Neuronal stem cell (in vitro differentiated cells): ENCODE measurements at regions not wholly inside any gene's neighbourhood (a gene's known extent, or its start where the extent isn't known, plus 50 kb on each side); places are given as distances from the start of the nearest gene placed in this dataset.

ENCODE experiments used
- DNase-seq: peaks from one replicate; pipeline ENCODE4 v3.0.0-alpha.2; 2013; ENCODE audit warnings: low spot score
- H2AFZ ChIP-seq: one replicate; pipeline ENCODE4 v1.6.1; 2013; ENCODE audit warnings: mild to moderate bottlenecking, low read length, inconsistent platforms
- H2AK5ac ChIP-seq: 2 replicates; pipeline ENCODE4 v1.6.1; 2013; ENCODE audit warnings: low read depth, mild to moderate bottlenecking, inconsistent platforms, low read length, moderate library complexity, mixed read lengths
- H2BK120ac ChIP-seq: 2 replicates; pipeline ENCODE4 v1.6.1; 2013; ENCODE audit warnings: low read depth, mild to moderate bottlenecking, inconsistent platforms, low read length, moderate library complexity, mixed read lengths
- H2BK12ac ChIP-seq: one replicate; pipeline ENCODE4 v1.6.1; 2013; ENCODE audit warnings: low read length, inconsistent platforms
- H2BK15ac ChIP-seq: 2 replicates; pipeline ENCODE4 v1.6.1; 2013; ENCODE audit warnings: mild to moderate bottlenecking, low read length, inconsistent platforms, mixed read lengths
- H2BK5ac ChIP-seq: one replicate; pipeline ENCODE4 v1.6.1; 2013; ENCODE audit warnings: inconsistent platforms, mild to moderate bottlenecking, low read length, moderate library complexity
- H3K14ac ChIP-seq: one replicate; pipeline ENCODE4 v1.6.1; 2013; ENCODE audit warnings: low read length, inconsistent platforms
- H3K18ac ChIP-seq: 2 replicates; pipeline ENCODE4 v1.6.1; 2013; ENCODE audit warnings: low read length, inconsistent platforms
- H3K23ac ChIP-seq: 2 replicates; pipeline ENCODE4 v1.6.1; 2013; ENCODE audit warnings: low read depth, mild to moderate bottlenecking, mixed read lengths, low read length, inconsistent platforms; ENCODE audit not compliant: poor library complexity
- H3K27ac ChIP-seq: replicated peaks from 3 replicates; pipeline ENCODE4 v1.5.1; 2013; ENCODE audit warnings: low read length, inconsistent platforms
- H3K27me3 ChIP-seq, 3 experiments: 2 replicates each; pipeline ENCODE4 v1.6.1; 2013; ENCODE audit warnings: low read length in 3 of 3, mild to moderate bottlenecking in 2 of 3, inconsistent platforms in 1 of 3, low read depth in 1 of 3, mixed read lengths in 1 of 3, moderate library complexity in 1 of 3; ENCODE audit not compliant: control insufficient read depth in 3 of 3, insufficient read depth in 3 of 3
- H3K36me3 ChIP-seq, 2 donors: replicated peaks in 1 of 2; 2 replicates each; pipeline ENCODE4 v1.6.1; 2013; ENCODE audit warnings: low read length in 2 of 2; ENCODE audit not compliant: control insufficient read depth in 2 of 2, insufficient read depth in 2 of 2
- H3K4ac ChIP-seq: 2 replicates; pipeline ENCODE4 v1.6.1; 2013; ENCODE audit warnings: inconsistent platforms, mild to moderate bottlenecking, low read length, moderate library complexity
- H3K4me1 ChIP-seq, 2 donors: 1 replicate in 1 of 2; 2 replicates in 1 of 2; pipeline ENCODE4 v1.6.1; 2013; ENCODE audit warnings: low read length in 2 of 2, low read depth in 1 of 2; ENCODE audit not compliant: control insufficient read depth in 2 of 2, insufficient read depth in 1 of 2
- H3K4me2 ChIP-seq: one replicate; pipeline ENCODE4 v1.6.1; 2013; ENCODE audit warnings: mild to moderate bottlenecking, low read length, inconsistent platforms; ENCODE audit not compliant: insufficient read depth, poor library complexity, severe bottlenecking
- H3K4me3 ChIP-seq, 2 donors: 2 replicates each; pipeline ENCODE4 v1.5.1; 2013; ENCODE audit warnings: low read length in 2 of 2, mild to moderate bottlenecking in 2 of 2, inconsistent platforms in 1 of 2, moderate library complexity in 1 of 2
- H3K79me1 ChIP-seq: one replicate; pipeline ENCODE4 v1.6.1; 2013; ENCODE audit warnings: low read depth, mild to moderate bottlenecking, inconsistent platforms, low read length, moderate library complexity
- H3K9ac ChIP-seq: one replicate; pipeline ENCODE4 v1.6.1; 2013; ENCODE audit warnings: mild to moderate bottlenecking, low read depth, low read length, inconsistent platforms; ENCODE audit not compliant: poor library complexity
- H3K9me3 ChIP-seq, 2 donors: replicated peaks in 1 of 2; 2 replicates each; pipeline versions ENCODE3 to v1.6.1; 2013; ENCODE audit warnings: low read length in 2 of 2, mild to moderate bottlenecking in 2 of 2, inconsistent platforms in 1 of 2, low read depth in 1 of 2, mixed read lengths in 1 of 2, moderate library complexity in 1 of 2; ENCODE audit not compliant: control insufficient read depth in 2 of 2, insufficient read depth in 1 of 2
- H4K8ac ChIP-seq: one replicate; pipeline ENCODE4 v1.6.1; 2013; ENCODE audit warnings: low read depth, mild to moderate bottlenecking, inconsistent platforms, low read length, moderate library complexity
- H4K91ac ChIP-seq: one replicate; pipeline ENCODE4 v1.6.1; 2013; ENCODE audit warnings: low read length, low read depth, mild to moderate bottlenecking, inconsistent platforms; ENCODE audit not compliant: poor library complexity
- WGBS, 2 donors: extraction: QIAGEN DNeasy Blood & Tissue Kit; methylation state at CpG; one replicate each; pipeline ENCODE4 v1.1.7; 2013; ENCODE audit warnings: missing lambda C conversion rate in 2 of 2, mixed read lengths in 1 of 2; ENCODE audit not compliant: insufficient read length in 2 of 2, insufficient replicate concordance in 1 of 2; ENCODE audit errors: extremely low coverage in 2 of 2; 5-methylcytosine and 5-hydroxymethylcytosine counted together

- Histone ChIP-seq H3K36me3 (no peaks in the 10 kb centered on the region), H4K91ac (no peak overlapping the region), H3K23ac (no peak overlapping the region), H3K18ac (no peak overlapping the region), H3K9me3 (no peaks in the 10 kb centered on the region), H3K4ac (no peak overlapping the region), H3K79me1 (no peaks in the 10 kb centered on the region), H3K27ac (no peak overlapping the region), H2AK5ac (no peak overlapping the region), H3K27me3 (no peaks in the 10 kb centered on the region), H2BK120ac (no peak overlapping the region), H4K8ac (no peak overlapping the region), H2BK15ac (no peak overlapping the region), H3K14ac (no peak overlapping the region), H3K4me2 (no peak overlapping the region), H3K4me3 (no peak overlapping the region), H2BK5ac (no peak overlapping the region), H2BK12ac (no peak overlapping the region), H2AFZ (no peak overlapping the region), H3K4me1 (no peaks in the 10 kb centered on the region), H3K9ac (no peak overlapping the region)
- DNase-seq, result no peak
Observed at GRCh38 chr4:34362654-34363053, 1881.7 kb downstream of the ARAP2 start.

DNA sequence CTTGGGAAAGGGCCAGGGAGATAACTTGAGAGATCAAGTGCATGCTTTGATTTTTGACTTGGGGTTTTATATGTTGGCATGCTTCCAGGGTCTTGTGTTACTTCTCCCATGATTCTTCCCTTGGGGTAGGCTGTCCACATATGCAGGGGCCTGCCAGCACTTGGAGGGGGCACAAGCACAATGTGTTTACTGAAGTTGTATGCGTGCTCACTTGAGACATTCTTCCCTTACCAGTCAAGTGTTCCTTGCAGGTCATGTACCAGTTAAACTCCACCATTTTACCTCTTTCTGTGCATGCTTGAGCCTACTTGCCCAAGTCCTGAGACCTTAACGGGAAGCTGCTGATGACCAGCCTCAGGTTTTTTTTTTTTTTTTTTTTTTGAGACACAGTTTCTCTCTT lies 1880.5 kb downstream of the ARAP2 start:
- Histone ChIP-seq H2BK15ac (no peak overlapping the region), H2BK120ac (no peak overlapping the region), H4K91ac (no peak overlapping the region), H2BK12ac (no peak overlapping the region), H2BK5ac (no peak overlapping the region), H3K14ac (no peak overlapping the region), H3K18ac (no peak overlapping the region), H2AK5ac (no peak overlapping the region), H3K4me2 (no peak overlapping the region), H3K4me3 (no peak overlapping the region), H3K23ac (no peak overlapping the region), H3K9me3 (no peaks in the 10 kb centered on the region), H4K8ac (no peak overlapping the region), H3K27ac (no peak overlapping the region), H3K36me3 (no peaks in the 10 kb centered on the region), H3K27me3 (no peaks in the 10 kb centered on the region), H3K79me1 (no peaks in the 10 kb centered on the region), H3K4ac (no peak overlapping the region), H3K4me1 (no peaks in the 10 kb centered on the region), H2AFZ (no peak overlapping the region), H3K9ac (no peak overlapping the region)
- no peak for DNase-seq
- WGBS, 2 donors, result no CpG with 5 or more reads among the region's 2 CpGs

GRCh38 chr4:34365946-34366345 lies 1878.4 kb downstream of the ARAP2 start:
- no peak overlapping the region for H2AFZ ChIP-seq
- DNase-seq, result no peak
- H4K8ac ChIP-seq, result no peak overlapping the region
- no CpG with 5 or more reads among the region's 2 CpGs for WGBS, 2 donors
- no peaks in the 10 kb centered on the region for H3K27me3 ChIP-seq
- H3K36me3 ChIP-seq, result no peaks in the 10 kb centered on the region
- no peak overlapping the region for H2BK5ac ChIP-seq
- no peak overlapping the region for H2AK5ac ChIP-seq
- no peak overlapping the region for H3K4me2 ChIP-seq
- H2BK120ac ChIP-seq, result no peak overlapping the region
- no peak overlapping the region for H3K27ac ChIP-seq
- H3K23ac ChIP-seq, result no peak overlapping the region
- H3K79me1 ChIP-seq, result no peaks in the 10 kb centered on the region
- H3K4me3 ChIP-seq, result no peak overlapping the region
- no peak overlapping the region for H4K91ac ChIP-seq
- H3K18ac ChIP-seq, result no peak overlapping the region
- H2BK15ac ChIP-seq, result no peak overlapping the region
- H3K4me1 ChIP-seq, result no peaks in the 10 kb centered on the region
- no peak overlapping the region for H3K9ac ChIP-seq
- no peaks in the 10 kb centered on the region for H3K9me3 ChIP-seq
- no peak overlapping the region for H2BK12ac ChIP-seq
- H3K4ac ChIP-seq, result no peak overlapping the region
- H3K14ac ChIP-seq, result no peak overlapping the region

DNA sequence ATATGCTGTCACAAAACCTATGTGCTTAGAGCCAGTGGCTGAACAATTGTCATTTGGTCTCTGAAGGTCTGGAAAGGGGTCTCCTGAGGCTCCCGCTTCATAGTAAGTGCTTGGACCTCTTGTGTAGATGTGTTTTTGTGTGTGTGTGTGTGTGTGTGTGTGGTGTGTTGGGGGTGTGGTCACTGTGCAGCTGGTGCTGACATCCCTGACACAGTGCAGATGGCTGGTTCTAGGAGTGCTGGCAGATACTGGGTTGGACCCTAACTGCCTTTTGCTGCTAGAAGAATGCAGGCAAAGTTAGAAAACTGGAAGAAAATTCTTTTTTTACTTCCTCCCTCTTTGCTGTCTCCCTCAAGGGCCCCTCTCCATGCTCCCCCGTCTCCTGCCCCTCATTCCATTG lies 1872.6 kb downstream of the ARAP2 start:
- H2BK12ac ChIP-seq, result no peak overlapping the region
- H3K27me3 ChIP-seq, result no peaks in the 10 kb centered on the region
- H3K36me3 ChIP-seq, result no peaks in the 10 kb centered on the region
- no peak overlapping the region for H2BK5ac ChIP-seq
- no peak overlapping the region for H3K4ac ChIP-seq
- no peak overlapping the region for H3K18ac ChIP-seq
- peak overlapping the region; percentile 56 for H3K14ac ChIP-seq
- no peak overlapping the region for H2BK15ac ChIP-seq
- no peaks in the 10 kb centered on the region for H3K4me1 ChIP-seq
- H3K4me2 ChIP-seq, result no peak overlapping the region
- WGBS, 2 donors, result no CpG with 5 or more reads among the region's 2 CpGs
- no peak overlapping the region for H2BK120ac ChIP-seq
- no peak overlapping the region for H4K8ac ChIP-seq
- no peak overlapping the region for H3K23ac ChIP-seq
- no peak overlapping the region for H3K9ac ChIP-seq
- H3K4me3 ChIP-seq, result no peak overlapping the region
- no peak overlapping the region for H4K91ac ChIP-seq
- H3K27ac ChIP-seq, result no peak overlapping the region
- H3K9me3 ChIP-seq, result no peaks in the 10 kb centered on the region
- no peak for DNase-seq
- no peaks in the 10 kb centered on the region for H3K79me1 ChIP-seq
- H2AFZ ChIP-seq, result peak overlapping the region; percentile 29
- no peak overlapping the region for H2AK5ac ChIP-seq
